ENCODE measurements at regions not wholly inside any gene's neighbourhood (a gene's known extent, or its start where the extent isn't known, plus 50 kb on each side); places are given as distances from the start of the nearest gene placed in this dataset.

GRCh38 chr22:27385261-27385998, 416.1 kb downstream of the MN1 start:
- no peak for TF ChIP-seq POLR2A (IDR thresholded peaks at IDR 0.05)
- TF ChIP-seq, protein P1, sequence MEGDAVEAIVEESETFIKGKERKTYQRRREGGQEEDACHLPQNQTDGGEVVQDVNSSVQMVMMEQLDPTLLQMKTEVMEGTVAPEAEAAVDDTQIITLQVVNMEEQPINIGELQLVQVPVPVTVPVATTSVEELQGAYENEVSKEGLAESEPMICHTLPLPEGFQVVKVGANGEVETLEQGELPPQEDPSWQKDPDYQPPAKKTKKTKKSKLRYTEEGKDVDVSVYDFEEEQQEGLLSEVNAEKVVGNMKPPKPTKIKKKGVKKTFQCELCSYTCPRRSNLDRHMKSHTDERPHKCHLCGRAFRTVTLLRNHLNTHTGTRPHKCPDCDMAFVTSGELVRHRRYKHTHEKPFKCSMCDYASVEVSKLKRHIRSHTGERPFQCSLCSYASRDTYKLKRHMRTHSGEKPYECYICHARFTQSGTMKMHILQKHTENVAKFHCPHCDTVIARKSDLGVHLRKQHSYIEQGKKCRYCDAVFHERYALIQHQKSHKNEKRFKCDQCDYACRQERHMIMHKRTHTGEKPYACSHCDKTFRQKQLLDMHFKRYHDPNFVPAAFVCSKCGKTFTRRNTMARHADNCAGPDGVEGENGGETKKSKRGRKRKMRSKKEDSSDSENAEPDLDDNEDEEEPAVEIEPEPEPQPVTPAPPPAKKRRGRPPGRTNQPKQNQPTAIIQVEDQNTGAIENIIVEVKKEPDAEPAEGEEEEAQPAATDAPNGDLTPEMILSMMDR (IDR thresholded peaks at IDR 0.05 in 4 of 5, conservative IDR thresholded peaks at IDR 0.05 in 1 of 5): no peak

Measured in gastrocnemius medialis (tissue), 4 donors.